ENCODE measurements at regions not wholly inside any gene's neighbourhood (a gene's known extent, or its start where the extent isn't known, plus 50 kb on each side); places are given as distances from the start of the nearest gene placed in this dataset.

- no peak for TF ChIP-seq CTCF (conservative IDR thresholded peaks at IDR 0.05)
- no peak for TF ChIP-seq ZFX (IDR thresholded peaks at IDR 0.05)
- H3K27ac ChIP-seq: no peak overlapping the region
Measured at GRCh38 chr12:62986844-62987243, 51.9 kb upstream of the PPM1H start.
